Duodenal mucosa (tissue), 2 donors: ENCODE measurements at regions not wholly inside any gene's neighbourhood (a gene's known extent, or its start where the extent isn't known, plus 50 kb on each side); places are given as distances from the start of the nearest gene placed in this dataset.

Experiments
- H3K27ac ChIP-seq: one replicate; pipeline ENCODE4 v1.7.0; 2013; ENCODE audit warnings: low read depth, low read length
- H3K27me3 ChIP-seq, 2 donors: one replicate each; pipeline ENCODE4 v1.7.0; 2013; ENCODE audit warnings: low read length in 2 of 2, control low read depth in 1 of 2; ENCODE audit not compliant: insufficient read depth in 2 of 2, control insufficient read depth in 1 of 2
- H3K36me3 ChIP-seq, 2 donors: one replicate each; pipeline ENCODE4 v1.7.0; 2013; ENCODE audit warnings: low read length in 2 of 2, control low read depth in 1 of 2; ENCODE audit not compliant: insufficient read depth in 2 of 2, control insufficient read depth in 1 of 2
- H3K4me1 ChIP-seq, 2 donors: one replicate each; pipeline ENCODE4 v1.7.0; 2013; ENCODE audit warnings: low read length in 2 of 2, control low read depth in 1 of 2; ENCODE audit not compliant: insufficient read depth in 2 of 2, control insufficient read depth in 1 of 2
- H3K4me3 ChIP-seq, 2 donors: one replicate each; pipeline ENCODE4 v1.7.0; 2013; ENCODE audit warnings: low read length in 2 of 2, low read depth in 1 of 2
- H3K9ac ChIP-seq, 2 donors: one replicate each; pipeline ENCODE4 v1.7.0; 2013; ENCODE audit warnings: low read length in 2 of 2, low read depth in 1 of 2
- H3K9me3 ChIP-seq, 2 donors: one replicate each; pipeline ENCODE4 v1.7.0; 2013; ENCODE audit warnings: low read length in 2 of 2, control low read depth in 1 of 2; ENCODE audit not compliant: control insufficient read depth in 1 of 2

DNA sequence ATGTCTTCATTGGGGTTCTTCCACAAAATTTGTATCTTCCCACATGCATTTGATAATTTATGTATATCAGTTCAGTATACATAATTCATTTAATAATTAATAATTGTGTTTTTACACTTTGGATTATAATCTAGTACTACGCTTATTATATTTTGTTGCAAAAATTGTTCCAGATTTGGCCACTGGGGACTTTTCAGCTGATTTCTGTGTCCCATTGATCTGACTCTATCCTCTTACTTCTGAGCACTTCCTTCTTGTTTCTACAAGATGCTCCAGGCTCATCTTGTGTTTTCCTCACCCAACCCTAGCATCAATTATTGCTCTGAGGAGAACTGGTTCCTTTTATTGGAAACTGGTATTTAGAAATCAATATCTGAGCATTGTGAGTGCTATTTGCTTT, 215.3 kb upstream of the CDH19 start:
- Histone ChIP-seq H3K9ac (no peak overlapping the region), H3K36me3 (no peaks in the 10 kb centered on the region), H3K9me3 (no peaks in the 10 kb centered on the region), H3K4me3 (no peak overlapping the region), H3K27ac (no peak overlapping the region), H3K27me3 (no peaks in the 10 kb centered on the region), H3K4me1 (no peaks in the 10 kb centered on the region)

DNA sequence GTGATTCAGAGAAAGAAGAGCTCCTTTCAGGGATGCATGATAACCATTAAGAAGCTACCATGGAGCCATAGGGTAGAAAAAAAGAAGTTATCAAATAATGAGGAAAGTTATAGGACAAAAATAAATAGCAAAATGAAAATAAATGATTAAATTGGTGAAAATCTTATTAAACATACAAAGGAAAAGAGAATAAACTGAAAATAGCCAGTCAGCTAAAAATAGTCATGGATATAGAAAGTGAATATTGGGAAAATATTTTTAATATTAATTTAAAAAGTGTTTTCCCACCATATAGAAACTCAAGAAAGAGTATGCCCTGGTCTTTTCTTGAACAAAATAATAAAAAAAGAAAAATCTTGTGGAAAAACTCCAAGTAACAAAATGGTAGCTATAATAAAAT, 209.2 kb upstream of the CDH19 start:
- Histone ChIP-seq H3K4me3 (no peak overlapping the region), H3K27ac (no peak overlapping the region), H3K9ac (no peak overlapping the region), H3K27me3 (no peaks in the 10 kb centered on the region), H3K36me3 (no peaks in the 10 kb centered on the region), H3K4me1 (no peaks in the 10 kb centered on the region), H3K9me3 (no peaks in the 10 kb centered on the region)

DNA sequence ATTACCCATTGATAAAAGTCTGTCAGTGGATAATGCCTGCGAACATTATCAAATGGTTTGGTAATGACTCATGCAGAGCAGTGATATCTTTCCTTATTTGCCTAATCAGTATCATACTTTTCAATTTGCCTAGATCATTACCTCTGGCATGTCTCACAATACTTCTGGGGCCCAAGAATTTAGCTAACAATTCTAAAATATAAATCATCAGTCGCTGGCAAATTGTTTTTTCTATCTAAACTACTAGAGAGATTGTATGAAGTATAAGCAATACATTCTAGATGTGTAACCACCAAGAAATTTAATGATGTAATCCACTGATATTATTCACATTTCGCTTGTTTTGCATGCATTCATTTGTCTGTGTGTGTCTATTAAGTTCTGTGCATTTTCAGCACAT, 191.2 kb upstream of the CDH19 start:
- Histone ChIP-seq H3K9ac (no peak overlapping the region), H3K27ac (no peak overlapping the region), H3K9me3 (no peaks in the 10 kb centered on the region), H3K27me3 (no peaks in the 10 kb centered on the region), H3K4me1 (no peaks in the 10 kb centered on the region), H3K4me3 (no peak overlapping the region), H3K36me3 (no peaks in the 10 kb centered on the region)

DNA sequence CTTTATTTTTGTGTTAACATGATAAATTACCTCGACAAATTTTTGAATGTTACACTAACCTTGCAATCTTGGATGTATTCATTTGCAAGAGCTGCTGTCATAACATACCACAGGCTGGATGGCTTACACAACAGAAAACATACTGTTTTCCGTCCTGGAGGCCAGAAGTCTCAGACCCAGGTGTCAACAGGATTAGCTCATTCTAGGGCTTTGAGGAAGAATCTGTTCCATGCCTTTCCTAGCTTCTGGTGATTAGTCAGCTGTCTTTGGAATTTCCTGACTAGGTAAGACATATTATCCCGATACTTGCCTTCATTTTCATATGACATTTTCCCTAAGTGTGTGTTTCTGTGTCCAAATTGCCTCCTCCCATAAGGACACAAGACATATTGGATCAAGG, 188.6 kb upstream of the CDH19 start:
- H3K27ac ChIP-seq, result no peak overlapping the region
- no peaks in the 10 kb centered on the region for H3K36me3 ChIP-seq
- no peaks in the 10 kb centered on the region for H3K27me3 ChIP-seq
- H3K4me1 ChIP-seq, result no peaks in the 10 kb centered on the region
- no peaks in the 10 kb centered on the region for H3K9me3 ChIP-seq
- no peak overlapping the region for H3K4me3 ChIP-seq
- no peak overlapping the region for H3K9ac ChIP-seq

DNA sequence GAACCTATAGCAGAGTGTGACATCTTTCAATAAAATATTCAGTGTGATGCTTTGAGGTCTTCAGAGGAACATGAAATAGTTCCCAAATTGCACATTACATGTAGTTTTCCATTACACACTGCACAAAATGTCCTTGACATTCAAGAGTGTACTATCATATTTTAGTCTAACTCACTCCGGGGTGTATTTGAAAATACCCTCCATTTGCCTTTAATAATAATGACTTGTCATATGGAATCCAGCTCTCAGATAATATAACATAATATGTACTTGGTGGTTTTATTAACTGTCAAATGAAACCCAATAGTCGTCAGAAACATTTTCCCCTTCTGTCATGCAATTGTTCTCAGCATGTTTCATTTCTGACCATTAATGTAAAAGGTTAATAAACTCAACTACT, 176.7 kb upstream of the CDH19 start:
- Histone ChIP-seq H3K4me1 (no peaks in the 10 kb centered on the region), H3K9ac (no peak overlapping the region), H3K27me3 (no peaks in the 10 kb centered on the region), H3K27ac (no peak overlapping the region), H3K36me3 (no peaks in the 10 kb centered on the region), H3K9me3 (no peaks in the 10 kb centered on the region), H3K4me3 (no peak overlapping the region)

DNA sequence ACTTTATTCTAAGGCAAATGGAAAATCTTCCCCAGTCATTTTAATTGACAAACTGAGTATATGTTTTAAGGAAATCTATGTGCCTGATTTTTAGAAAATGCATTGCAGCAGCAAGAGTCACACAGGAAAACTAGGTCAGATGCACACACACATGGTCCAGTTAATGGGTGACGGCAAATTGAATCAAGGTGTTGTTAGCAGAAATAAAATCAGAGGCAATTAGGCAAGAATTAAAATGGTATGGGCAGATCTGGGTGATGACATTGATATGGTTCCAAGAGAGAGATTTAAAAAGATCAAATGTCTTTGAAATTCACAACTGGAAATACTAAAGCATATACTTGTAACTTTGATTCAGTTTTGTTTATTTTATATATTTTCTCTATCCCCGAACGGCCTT, 174.2 kb upstream of the CDH19 start:
- Histone ChIP-seq H3K9me3 (no peaks in the 10 kb centered on the region), H3K4me1 (no peaks in the 10 kb centered on the region), H3K27ac (no peak overlapping the region), H3K4me3 (no peak overlapping the region), H3K27me3 (no peaks in the 10 kb centered on the region), H3K36me3 (no peaks in the 10 kb centered on the region), H3K9ac (no peak overlapping the region)

DNA sequence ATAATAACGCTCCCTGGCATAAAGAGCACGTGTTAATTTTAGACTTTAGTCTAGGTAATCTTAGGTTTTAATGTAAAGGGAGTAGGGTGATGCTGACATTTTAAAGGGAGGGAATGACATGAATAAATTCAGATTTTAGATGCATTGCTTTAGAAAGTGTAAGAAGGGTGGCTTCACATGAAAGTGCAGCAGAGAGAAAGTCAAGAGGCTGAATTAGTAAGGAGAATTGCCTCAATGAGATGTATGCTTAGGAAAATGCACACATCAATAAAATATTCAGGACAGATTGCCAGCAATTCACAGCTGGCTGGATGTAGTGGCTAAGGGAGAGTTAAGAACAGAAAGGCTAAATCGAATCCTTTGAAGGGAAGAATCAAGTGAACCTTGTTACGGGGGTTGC, 165.5 kb upstream of the CDH19 start:
- no peaks in the 10 kb centered on the region for H3K9me3 ChIP-seq
- no peaks in the 10 kb centered on the region for H3K4me1 ChIP-seq
- H3K27ac ChIP-seq, result no peak overlapping the region
- H3K36me3 ChIP-seq, result no peaks in the 10 kb centered on the region
- H3K4me3 ChIP-seq, result no peak overlapping the region
- no peak overlapping the region for H3K9ac ChIP-seq
- H3K27me3 ChIP-seq, result no peaks in the 10 kb centered on the region

DNA sequence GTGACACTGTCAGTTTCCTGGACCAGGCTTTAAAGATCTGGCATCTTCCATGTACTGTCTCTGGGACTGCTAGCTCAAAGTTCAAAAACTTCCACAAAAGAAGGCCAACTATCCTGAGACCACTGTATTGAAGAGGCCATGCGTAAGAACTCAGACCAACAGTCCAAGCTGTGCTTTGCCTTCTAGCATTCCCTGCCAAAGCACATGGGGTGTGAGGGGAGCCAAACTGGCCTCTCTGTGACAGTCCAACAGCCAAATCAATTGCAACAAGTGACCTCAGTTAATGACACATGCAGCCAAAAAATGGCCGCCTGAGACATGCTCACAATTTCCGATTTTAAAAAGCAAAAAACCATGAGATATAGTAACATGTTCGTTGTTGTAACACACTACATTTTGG, 160.3 kb upstream of the CDH19 start:
- H3K4me3 ChIP-seq, result no peak overlapping the region
- no peaks in the 10 kb centered on the region for H3K36me3 ChIP-seq
- H3K27me3 ChIP-seq, result no peaks in the 10 kb centered on the region
- no peaks in the 10 kb centered on the region for H3K9me3 ChIP-seq
- no peak overlapping the region for H3K27ac ChIP-seq
- no peak overlapping the region for H3K9ac ChIP-seq
- H3K4me1 ChIP-seq, result no peaks in the 10 kb centered on the region

DNA sequence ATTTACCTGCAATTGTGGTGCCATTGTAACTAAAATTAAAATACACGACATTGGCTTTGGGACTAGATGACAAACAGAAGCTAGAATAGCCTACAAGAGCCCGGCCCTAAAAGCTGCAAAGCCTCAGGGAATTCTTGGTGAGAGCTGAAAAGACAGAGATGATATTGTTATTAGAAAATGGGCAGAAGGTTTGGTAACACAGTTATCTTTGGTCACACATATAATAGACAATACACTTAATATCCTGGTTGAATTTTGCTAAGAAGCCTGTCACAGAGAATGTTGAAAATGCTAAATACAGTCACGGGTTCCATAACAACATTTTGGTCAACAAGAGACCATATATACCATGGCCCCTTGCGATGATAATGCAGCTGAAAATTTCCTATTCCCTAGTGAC, 157.3 kb upstream of the CDH19 start:
- no peak overlapping the region for H3K9ac ChIP-seq
- H3K27ac ChIP-seq, result no peak overlapping the region
- H3K4me3 ChIP-seq, result no peak overlapping the region
- H3K27me3 ChIP-seq, result no peaks in the 10 kb centered on the region
- H3K9me3 ChIP-seq, result no peaks in the 10 kb centered on the region
- no peaks in the 10 kb centered on the region for H3K36me3 ChIP-seq
- H3K4me1 ChIP-seq, result no peaks in the 10 kb centered on the region

DNA sequence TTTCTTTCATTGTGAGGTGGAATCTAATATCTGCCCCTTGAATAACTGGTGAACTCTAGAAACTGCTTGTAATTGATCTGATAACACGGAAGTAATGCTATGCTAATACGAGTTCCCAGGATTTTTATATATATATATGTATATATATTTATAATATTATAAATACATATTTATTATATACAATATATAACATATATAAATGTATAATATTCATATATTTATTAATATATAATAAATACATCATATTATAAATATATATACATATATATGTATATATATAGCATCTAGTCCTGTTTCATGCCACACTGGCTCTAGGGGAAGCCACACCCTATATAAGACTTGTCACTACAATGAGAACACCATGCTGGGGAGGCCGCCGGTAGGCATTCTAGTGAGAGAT, 156.7 kb upstream of the CDH19 start:
- Histone ChIP-seq H3K36me3 (no peaks in the 10 kb centered on the region), H3K4me1 (no peaks in the 10 kb centered on the region), H3K4me3 (no peak overlapping the region), H3K9me3 (no peaks in the 10 kb centered on the region), H3K27me3 (no peaks in the 10 kb centered on the region), H3K9ac (no peak overlapping the region), H3K27ac (no peak overlapping the region)

DNA sequence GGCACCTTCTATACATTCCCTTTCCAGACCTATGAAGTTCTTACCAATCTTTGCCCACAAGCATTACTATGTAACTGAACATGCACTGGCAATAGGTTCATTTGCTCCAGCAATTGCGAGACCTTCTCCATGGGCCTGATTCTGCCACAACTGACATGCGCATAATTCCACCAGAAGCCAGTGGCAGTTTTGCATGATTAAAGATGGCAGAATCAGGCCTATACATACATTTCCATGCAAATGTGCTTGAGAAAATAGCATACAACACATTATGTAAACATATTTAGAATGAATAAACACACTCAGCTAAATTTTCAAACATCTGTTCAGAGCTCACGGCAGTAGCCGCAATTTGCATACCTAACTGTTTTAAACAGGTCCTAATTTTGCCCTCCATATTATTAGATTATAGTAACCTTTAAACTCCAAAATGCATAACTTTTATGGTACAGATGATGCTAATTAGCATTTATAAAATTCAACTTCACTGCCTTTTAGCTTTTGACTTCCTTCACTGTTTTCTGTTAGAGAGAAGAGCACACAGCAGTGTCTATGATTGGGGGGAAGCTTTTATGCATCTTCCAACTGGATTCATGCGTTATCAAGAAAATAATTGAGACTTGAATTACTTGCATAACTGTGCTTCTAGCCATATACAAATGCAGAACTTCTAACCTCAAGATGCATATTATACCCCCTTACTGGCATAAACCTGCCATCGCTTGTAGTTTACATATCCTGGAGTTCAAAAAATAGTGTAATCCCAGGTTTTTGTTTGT, 155.3 kb upstream of the CDH19 start:
- Histone ChIP-seq H3K27me3 (no peaks in the 10 kb centered on the region), H3K9ac (no peak overlapping the region), H3K9me3 (no peaks in the 10 kb centered on the region), H3K36me3 (no peaks in the 10 kb centered on the region), H3K27ac (no peak overlapping the region), H3K4me1 (no peaks in the 10 kb centered on the region), H3K4me3 (no peak overlapping the region)
